NCI-H774 (cell line): ENCODE measurements at regions not wholly inside any gene's neighbourhood (a gene's known extent, or its start where the extent isn't known, plus 50 kb on each side); places are given as distances from the start of the nearest gene placed in this dataset.
"Not testable (repeated sequence)": the region's sequence is repeated elsewhere in the genome, so short reads cannot be mapped to it uniquely, and the experiment has no call there.

Source experiments
- DNase-seq: peaks from one replicate; lab custom pipeline; 2025; lab: John Stamatoyannopoulos, UW

- no peak for DNase-seq
Observed at GRCh38 chr12:89227774-89228173, 124.5 kb downstream of the DUSP6 start.

GRCh38 chr12:89225808-89226411 lies 126.4 kb downstream of the DUSP6 start:
- peak; percentile 83 for DNase-seq

GRCh38 chr12:89225401-89225800 lies 126.9 kb downstream of the DUSP6 start:
- DNase-seq = no peak

GRCh38 chr12:89222580-89222979 lies 129.7 kb downstream of the DUSP6 start:
- not testable (repeated sequence) for DNase-seq

- no peak for DNase-seq
Observed at GRCh38 chr12:89217472-89217871, 134.8 kb downstream of the DUSP6 start.

- peak; percentile 27 for DNase-seq
Observed at GRCh38 chr12:89216211-89216952, 135.9 kb downstream of the DUSP6 start.

GRCh38 chr12:89215196-89215595 lies 137.1 kb downstream of the DUSP6 start:
- DNase-seq = no peak

- DNase-seq = no peak
Observed at GRCh38 chr12:89213747-89214146, 138.6 kb downstream of the DUSP6 start.

- DNase-seq = no peak
Observed at GRCh38 chr12:89213139-89213538, 139.2 kb downstream of the DUSP6 start.

GRCh38 chr12:89212339-89212771 lies 139.9 kb downstream of the DUSP6 start:
- no peak for DNase-seq

- no peak for DNase-seq
Observed at GRCh38 chr12:89211456-89211855, 140.8 kb downstream of the DUSP6 start.

- DNase-seq = no peak
Observed at GRCh38 chr12:89210277-89210676, 142.0 kb downstream of the DUSP6 start.

- DNase-seq = no peak
Observed at GRCh38 chr12:89208661-89209096, 143.6 kb downstream of the DUSP6 start.

- DNase-seq = no peak
Observed at GRCh38 chr12:89206390-89206789, 145.9 kb downstream of the DUSP6 start.

- DNase-seq = no peak
Observed at GRCh38 chr12:89205517-89205916, 146.8 kb downstream of the DUSP6 start.

- DNase-seq = no peak
Observed at GRCh38 chr12:89203144-89203543, 149.2 kb downstream of the DUSP6 start.

- DNase-seq = no peak
Observed at GRCh38 chr12:89200217-89200616, 152.1 kb downstream of the DUSP6 start.

- DNase-seq = no peak
Observed at GRCh38 chr12:89195470-89195869, 156.8 kb downstream of the DUSP6 start.

- no peak for DNase-seq
Observed at GRCh38 chr12:89194683-89195082, 157.6 kb downstream of the DUSP6 start.

GRCh38 chr12:89192429-89192828 lies 159.9 kb downstream of the DUSP6 start:
- DNase-seq = no peak

- DNase-seq = not testable (repeated sequence)
Observed at GRCh38 chr12:89191597-89191996, 160.7 kb downstream of the DUSP6 start.

- no peak for DNase-seq
Observed at GRCh38 chr12:89189448-89189847, 162.9 kb downstream of the DUSP6 start.

GRCh38 chr12:89187507-89187906 lies 164.8 kb downstream of the DUSP6 start:
- no peak for DNase-seq

GRCh38 chr12:89185889-89186288 lies 166.4 kb downstream of the DUSP6 start:
- DNase-seq = no peak
